GM23248 (cell line): ENCODE measurements at regions not wholly inside any gene's neighbourhood (a gene's known extent, or its start where the extent isn't known, plus 50 kb on each side); places are given as distances from the start of the nearest gene placed in this dataset.

Experiments used
- DNase-seq: peaks from one replicate; pipeline ENCODE4 v3.0.0-alpha.2; 2015
- H2AFZ ChIP-seq: fragments of 200-600 bp; sonication (generic); 2 replicates; pipeline ENCODE4 v1.6.1; 2016; ENCODE audit warnings: antibody characterized with exemption
- H3F3A ChIP-seq: fragments of 200-600 bp; sonication (generic); 2 replicates; pipeline ENCODE4 v1.6.1; 2016; ENCODE audit warnings: mild to moderate bottlenecking, antibody characterized with exemption, mixed run types; ENCODE audit not compliant: insufficient read depth
- H3K27ac ChIP-seq: fragments of 200-600 bp; sonication (generic); 2 replicates; pipeline ENCODE4 v1.5.1; 2016; ENCODE audit warnings: mild to moderate bottlenecking
- H3K27me3 ChIP-seq: fragments of 200-600 bp; sonication (generic); replicated peaks from 2 replicates; pipeline ENCODE4 v1.6.1; 2016; ENCODE audit warnings: mild to moderate bottlenecking; ENCODE audit not compliant: insufficient read depth
- H3K36me3 ChIP-seq: fragments of 200-600 bp; sonication (generic); 2 replicates; pipeline ENCODE4 v1.6.1; 2016; ENCODE audit warnings: low read depth, mild to moderate bottlenecking
- H3K4me1 ChIP-seq: fragments of 200-600 bp; sonication (generic); 2 replicates; pipeline ENCODE4 v1.6.1; 2016; ENCODE audit warnings: mild to moderate bottlenecking; ENCODE audit not compliant: insufficient read depth
- H3K4me2 ChIP-seq: fragments of 200-600 bp; sonication (generic); one replicate; pipeline ENCODE4 v1.6.1; 2016; ENCODE audit warnings: mild to moderate bottlenecking; ENCODE audit not compliant: unreplicated experiment
- H3K4me3 ChIP-seq: fragments of 200-600 bp; sonication (generic); 2 replicates; pipeline ENCODE4 v1.5.1; 2016; ENCODE audit warnings: mild to moderate bottlenecking
- H3K79me2 ChIP-seq: fragments of 200-600 bp; sonication (generic); 2 replicates; pipeline ENCODE4 v1.6.1; 2016; ENCODE audit warnings: mild to moderate bottlenecking; ENCODE audit not compliant: insufficient read depth
- H3K9ac ChIP-seq: fragments of 200-600 bp; sonication (generic); 2 replicates; pipeline ENCODE4 v1.6.1; 2016; ENCODE audit warnings: mild to moderate bottlenecking
- H3K9me2 ChIP-seq: fragments of 200-600 bp; sonication (generic); 2 replicates; pipeline ENCODE4 v1.6.1; 2016; ENCODE audit warnings: mixed run types, mild to moderate bottlenecking, moderate library complexity; ENCODE audit not compliant: insufficient read depth
- H3K9me3 ChIP-seq: fragments of 200-600 bp; sonication (generic); one replicate; pipeline ENCODE4 v1.6.1; 2017; ENCODE audit warnings: low read depth
- H4K20me1 ChIP-seq: fragments of 200-600 bp; sonication (generic); 2 replicates; pipeline ENCODE4 v1.6.0; 2016; ENCODE audit not compliant: insufficient read depth
- EZH2 ChIP-seq: fragments of 200-600 bp; sonication (generic); IDR thresholded peaks from 2 replicates; pipeline ENCODE4 v1.6.1; 2018; ENCODE audit warnings: antibody characterized with exemption, mild to moderate bottlenecking; ENCODE audit not compliant: insufficient read depth, poor library complexity, severe bottlenecking
- EZH2phosphoT487 ChIP-seq: fragments of 200-600 bp; sonication (generic); IDR thresholded peaks from 2 replicates; pipeline ENCODE4 v1.6.1; 2018; ENCODE audit warnings: antibody characterized with exemption, moderate library complexity, mild to moderate bottlenecking, low read depth; ENCODE audit not compliant: insufficient read depth
- WGBS, 2 experiments: methylation state at CpG; one replicate each; pipeline ENCODE4 v1.1.6; 2015 to 2017; ENCODE audit warnings: low lambda C conversion rate in 2 of 2, low coverage in 1 of 2; ENCODE audit errors: missing lambda C conversion rate in 2 of 2; 5-methylcytosine and 5-hydroxymethylcytosine counted together
- in situ Hi-C: fragments of 300-500 bp; cut with MboI; formaldehyde crosslinking; loops from 2 replicates; pipeline ENCODE4 v1.15.0; 2020

- Histone ChIP-seq H3K27ac (no peak overlapping the region), H3K9me2 (no peaks in the 10 kb centered on the region), H3K27me3 (no peaks in the 10 kb centered on the region), H3K4me1 (no peaks in the 10 kb centered on the region), H3K4me2 (no peak overlapping the region), H3K36me3 (no peaks in the 10 kb centered on the region), H4K20me1 (no peaks in the 10 kb centered on the region), H3K9ac (no peak overlapping the region), H2AFZ (no peak overlapping the region), H3K4me3 (no peak overlapping the region), H3K9me3 (no peaks in the 10 kb centered on the region), H3K79me2 (no peaks in the 10 kb centered on the region), H3F3A (no peaks in the 10 kb centered on the region)
- no peak for DNase-seq
- TF ChIP-seq EZH2 (no peak), EZH2phosphoT487 (no peak)
- in situ Hi-C loops, result no loop called here
- 88 to 89% methylated on average over 4 of the region's 4 CpGs for WGBS, 2 experiments
Observed at GRCh38 chr12:25785134-25785533, 173.3 kb upstream of the RASSF8 start.

- Histone ChIP-seq H3K9me3 (no peaks in the 10 kb centered on the region), H3K27me3 (no peaks in the 10 kb centered on the region), H3K9ac (no peak overlapping the region), H3K4me1 (no peaks in the 10 kb centered on the region), H3K27ac (no peak overlapping the region), H3F3A (no peaks in the 10 kb centered on the region), H3K4me2 (no peak overlapping the region), H2AFZ (no peak overlapping the region), H4K20me1 (no peaks in the 10 kb centered on the region), H3K79me2 (no peaks in the 10 kb centered on the region), H3K4me3 (no peak overlapping the region), H3K9me2 (no peaks in the 10 kb centered on the region), H3K36me3 (no peaks in the 10 kb centered on the region)
- TF ChIP-seq EZH2, result no peak
- TF ChIP-seq EZH2phosphoT487, result no peak
- in situ Hi-C loops, result no loop called here
- WGBS, 2 experiments, result 54 to 57% methylated on average over 2 of the region's 2 CpGs
- no peak for DNase-seq
Observed at GRCh38 chr12:25787701-25788100, 170.8 kb upstream of the RASSF8 start.

- TF ChIP-seq EZH2phosphoT487 (no peak), EZH2 (no peak)
- Histone ChIP-seq H4K20me1 (no peaks in the 10 kb centered on the region), H2AFZ (no peak overlapping the region), H3K9ac (no peak overlapping the region), H3K4me1 (no peaks in the 10 kb centered on the region), H3K9me2 (no peaks in the 10 kb centered on the region), H3K9me3 (no peaks in the 10 kb centered on the region), H3K27me3 (no peaks in the 10 kb centered on the region), H3K79me2 (no peaks in the 10 kb centered on the region), H3K4me3 (no peak overlapping the region), H3F3A (no peaks in the 10 kb centered on the region), H3K27ac (no peak overlapping the region), H3K4me2 (no peak overlapping the region), H3K36me3 (no peaks in the 10 kb centered on the region)
- WGBS, 2 experiments, result 77 to 80% methylated on average over 1 of the region's 1 CpG
- in situ Hi-C loops, result no loop called here
- DNase-seq, result no peak
Observed at GRCh38 chr12:25788707-25789442, 169.6 kb upstream of the RASSF8 start.

GRCh38 chr12:25789541-25789944 is 168.9 kb upstream of the RASSF8 start:
- Histone ChIP-seq H3F3A (no peaks in the 10 kb centered on the region), H3K4me1 (no peaks in the 10 kb centered on the region), H3K9me3 (no peaks in the 10 kb centered on the region), H3K9me2 (no peaks in the 10 kb centered on the region), H3K9ac (no peak overlapping the region), H3K27me3 (no peaks in the 10 kb centered on the region), H3K27ac (no peak overlapping the region), H2AFZ (no peak overlapping the region), H4K20me1 (no peaks in the 10 kb centered on the region), H3K36me3 (no peaks in the 10 kb centered on the region), H3K4me2 (no peak overlapping the region), H3K79me2 (no peaks in the 10 kb centered on the region), H3K4me3 (no peak overlapping the region)
- TF ChIP-seq EZH2phosphoT487 (no peak), EZH2 (no peak)
- in situ Hi-C loops, result no loop called here
- peak; percentile 22 for DNase-seq
- 51 to 56% methylated on average over 4 of the region's 4 CpGs for WGBS, 2 experiments
